Activated effector memory CD4-positive, alpha-beta T cell treated with anti-CD3 and anti-CD28 coated beads, Interleukin-2, amount 50 U/mL, for 16 hours (primary cell): ENCODE measurements at regions not wholly inside any gene's neighbourhood (a gene's known extent, or its start where the extent isn't known, plus 50 kb on each side); places are given as distances from the start of the nearest gene placed in this dataset.

ENCODE experiments used
- DNase-seq: peaks from one replicate; pipeline ENCODE4 v3.0.0-alpha.2; 2020

DNA sequence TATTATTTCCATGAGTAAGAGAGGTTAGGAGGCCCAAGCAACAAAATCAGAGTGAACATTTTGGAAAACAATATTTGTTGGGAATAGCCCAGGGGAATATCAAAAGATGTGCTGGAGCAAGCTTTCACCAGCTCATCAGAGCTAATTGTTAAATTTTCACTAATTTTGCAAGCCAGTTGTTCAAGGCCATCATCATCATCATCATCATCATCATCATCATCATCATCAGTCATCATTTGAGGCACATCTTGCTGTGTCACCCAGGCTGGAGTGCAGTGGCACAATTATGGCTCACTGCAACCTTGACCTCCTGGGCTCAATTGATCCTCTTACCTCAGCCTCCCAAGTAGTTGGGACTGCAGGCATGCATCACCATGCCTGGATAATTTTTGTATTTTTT, 350.5 kb upstream of the MEF2C start:
- no peak for DNase-seq

DNA sequence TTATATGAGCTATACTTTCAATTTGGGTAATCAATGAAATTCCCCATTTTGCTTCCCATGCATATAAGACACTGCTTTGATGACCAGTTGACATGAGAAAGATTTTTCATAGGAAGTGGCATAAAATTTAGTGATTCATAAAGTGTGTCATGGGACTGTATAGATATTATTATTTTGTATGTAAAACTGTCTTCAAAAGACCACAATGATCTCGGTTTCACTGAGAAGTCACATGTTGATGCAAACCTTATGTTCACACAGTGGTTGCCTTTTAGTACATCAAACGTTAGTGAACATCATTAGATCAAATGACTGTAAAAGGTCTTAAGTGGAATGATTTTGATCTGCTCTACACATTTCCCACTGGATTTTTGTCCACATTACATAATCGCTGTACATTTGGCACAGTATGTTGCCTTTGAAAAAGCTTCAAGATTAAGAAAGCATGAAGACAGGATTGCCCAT, 349.2 kb upstream of the MEF2C start:
- no peak for DNase-seq

DNA sequence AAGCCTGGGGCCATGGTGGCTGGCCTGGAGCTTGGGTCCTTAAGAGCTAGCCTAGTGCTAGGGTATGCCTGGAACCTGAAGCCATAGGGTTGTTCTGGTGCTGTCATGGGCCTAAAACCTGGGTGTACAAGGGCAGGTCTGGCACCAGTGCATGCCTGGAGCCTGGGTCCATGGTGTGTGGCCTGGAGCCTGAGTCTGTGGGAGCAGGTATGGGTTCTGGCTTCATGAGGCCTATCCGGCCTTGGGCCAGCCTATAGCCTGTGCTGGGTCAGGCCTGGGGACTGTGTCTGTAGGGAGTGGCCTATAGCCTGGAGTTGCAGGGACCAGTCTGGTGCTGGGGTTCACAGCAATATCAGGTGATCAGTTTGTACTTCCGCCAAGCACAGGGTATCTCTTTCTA, 347.2 kb upstream of the MEF2C start:
- DNase-seq: no peak

- no peak for DNase-seq
Measured at GRCh38 chr5:89229331-89230070, 346.5 kb upstream of the MEF2C start.

- DNase-seq: no peak
Measured at GRCh38 chr5:89228355-89228754, 345.4 kb upstream of the MEF2C start.

DNA sequence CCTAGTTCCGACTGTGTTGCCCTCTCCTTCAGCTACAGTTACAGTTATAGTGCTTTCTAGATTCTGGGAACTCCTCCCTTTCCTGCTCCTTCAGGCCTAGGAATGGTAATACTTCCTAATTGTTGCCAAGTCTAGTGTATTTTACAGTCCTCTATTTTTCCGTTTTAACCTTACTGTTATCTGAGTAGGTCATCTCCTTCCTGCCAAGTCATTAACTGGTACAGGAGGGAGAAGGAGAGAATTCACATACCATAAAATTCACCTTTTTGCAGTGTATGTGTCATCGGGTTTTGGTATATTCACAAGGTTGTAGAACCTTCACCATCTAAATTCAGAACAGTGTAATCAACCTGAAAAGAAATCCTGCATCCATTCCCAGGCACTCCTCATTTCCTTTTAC, 335.4 kb upstream of the MEF2C start:
- DNase-seq: no peak

DNA sequence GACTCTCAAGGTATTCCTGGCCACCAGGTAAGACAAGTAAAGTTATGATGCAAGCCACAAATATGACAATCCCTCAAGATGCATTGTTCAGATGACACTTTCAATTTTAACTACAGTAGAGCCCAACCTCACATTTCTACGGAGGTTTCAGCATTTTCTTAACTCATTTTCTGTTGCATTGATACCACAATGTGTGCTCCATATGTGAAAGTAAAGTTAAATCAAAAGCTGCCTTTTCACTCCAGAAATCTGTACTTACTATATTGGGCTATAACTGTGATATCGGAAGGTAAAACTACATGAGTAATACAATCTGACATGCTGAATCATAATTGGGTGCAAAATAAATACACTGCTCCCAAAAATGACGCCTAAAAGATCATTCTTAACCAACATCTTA, 333.6 kb upstream of the MEF2C start:
- no peak for DNase-seq

DNA sequence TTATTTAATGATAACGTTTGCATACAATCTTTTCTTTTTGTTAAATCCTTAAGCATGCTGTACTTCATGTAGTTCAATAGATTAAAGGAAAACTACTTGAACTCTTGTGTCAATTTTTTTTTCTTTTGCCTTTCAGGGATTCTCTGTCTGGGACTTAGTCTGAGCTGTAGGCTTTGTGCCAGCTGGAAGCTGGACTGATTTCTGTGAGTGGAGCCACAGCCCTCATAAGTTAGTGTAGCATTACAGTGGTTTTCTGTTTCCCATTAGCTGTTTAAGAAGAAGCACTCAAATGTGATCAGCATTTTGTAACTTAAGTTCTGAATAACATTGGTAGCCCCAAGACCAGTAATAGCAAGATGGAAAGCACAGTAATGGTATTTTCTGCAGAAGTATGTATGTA, 330.6 kb upstream of the MEF2C start:
- DNase-seq: no peak

- DNase-seq: no peak
Measured at GRCh38 chr5:89211836-89212235, 328.9 kb upstream of the MEF2C start.

DNA sequence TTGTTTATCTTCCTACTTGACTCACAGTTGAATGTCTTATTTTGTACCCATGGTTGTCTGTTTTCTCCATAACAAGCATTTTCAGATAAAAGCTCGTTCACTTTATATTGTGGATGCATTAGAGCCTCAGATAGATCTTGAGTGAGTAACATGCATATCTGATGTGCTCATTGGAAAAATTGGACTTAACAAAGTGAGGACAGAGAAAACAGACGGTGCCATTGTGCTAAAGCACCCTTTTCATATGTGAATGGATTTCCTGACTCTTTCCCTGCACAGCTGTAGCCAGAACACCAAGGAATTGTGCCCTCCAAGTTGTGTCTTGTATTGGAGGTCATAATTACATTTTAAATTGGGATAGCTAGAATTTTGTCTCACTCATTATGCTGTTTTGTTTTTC, 325.8 kb upstream of the MEF2C start:
- DNase-seq: no peak

DNA sequence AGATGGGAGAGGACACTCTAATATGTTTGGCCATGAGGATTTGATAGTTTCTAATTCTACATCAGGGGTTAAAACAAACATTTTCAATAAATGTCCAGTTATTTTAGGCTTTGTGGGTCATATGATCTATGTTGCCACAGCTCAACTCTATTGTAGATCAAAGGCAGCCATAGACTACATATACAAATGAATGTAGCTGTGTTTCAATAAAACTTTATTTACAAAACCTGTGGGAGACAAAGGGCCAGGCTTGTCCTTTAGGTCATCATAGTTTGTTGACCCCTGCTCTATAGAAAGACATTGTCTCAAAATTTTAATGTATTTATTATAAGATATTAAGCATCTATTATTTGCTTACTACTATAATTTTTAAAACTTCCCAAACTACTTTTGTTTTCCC, 325.4 kb upstream of the MEF2C start:
- no peak for DNase-seq

DNA sequence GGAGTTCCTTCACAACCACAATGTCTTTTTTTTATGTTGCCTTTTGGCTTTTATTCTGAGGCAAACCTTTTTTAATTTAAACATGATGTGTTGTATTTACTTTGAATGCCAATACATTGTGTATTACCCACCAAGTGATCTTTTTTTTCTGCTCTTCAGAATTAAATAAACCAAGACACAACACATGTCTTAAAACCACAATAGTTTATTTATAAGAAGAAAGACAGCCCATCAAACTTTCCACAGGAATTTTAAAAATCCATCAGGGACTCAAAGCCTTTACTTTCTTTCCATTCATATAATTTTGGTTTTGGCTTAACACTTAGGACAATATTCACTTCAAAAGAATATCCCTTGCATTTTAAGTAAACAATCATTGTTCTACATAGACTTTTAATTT, 321.8 kb upstream of the MEF2C start:
- no peak for DNase-seq

- DNase-seq: no peak
Measured at GRCh38 chr5:89203611-89204010, 320.6 kb upstream of the MEF2C start.

DNA sequence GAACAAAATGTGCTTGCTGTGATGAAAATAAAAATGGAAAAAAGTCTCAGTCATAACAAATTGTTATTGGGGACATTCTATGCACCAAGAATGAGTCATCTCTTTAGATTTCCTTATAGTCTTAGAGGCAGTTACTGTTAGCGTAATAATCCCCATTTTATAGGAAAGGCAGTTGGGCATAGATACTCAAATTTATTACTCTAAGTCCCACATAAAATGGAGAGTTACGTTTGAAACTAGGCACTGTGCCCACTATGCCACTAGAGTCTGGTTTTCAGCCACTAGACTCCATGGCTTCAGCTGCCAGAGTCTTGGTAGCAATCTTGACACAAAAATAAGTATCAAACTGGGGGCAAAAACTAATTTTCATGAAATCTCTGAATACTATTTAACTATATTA, 317.9 kb upstream of the MEF2C start:
- DNase-seq: no peak

GRCh38 chr5:89199306-89199705, 316.3 kb upstream of the MEF2C start:
- no peak for DNase-seq

- no peak for DNase-seq
Measured at GRCh38 chr5:89191374-89191773, 308.4 kb upstream of the MEF2C start.

DNA sequence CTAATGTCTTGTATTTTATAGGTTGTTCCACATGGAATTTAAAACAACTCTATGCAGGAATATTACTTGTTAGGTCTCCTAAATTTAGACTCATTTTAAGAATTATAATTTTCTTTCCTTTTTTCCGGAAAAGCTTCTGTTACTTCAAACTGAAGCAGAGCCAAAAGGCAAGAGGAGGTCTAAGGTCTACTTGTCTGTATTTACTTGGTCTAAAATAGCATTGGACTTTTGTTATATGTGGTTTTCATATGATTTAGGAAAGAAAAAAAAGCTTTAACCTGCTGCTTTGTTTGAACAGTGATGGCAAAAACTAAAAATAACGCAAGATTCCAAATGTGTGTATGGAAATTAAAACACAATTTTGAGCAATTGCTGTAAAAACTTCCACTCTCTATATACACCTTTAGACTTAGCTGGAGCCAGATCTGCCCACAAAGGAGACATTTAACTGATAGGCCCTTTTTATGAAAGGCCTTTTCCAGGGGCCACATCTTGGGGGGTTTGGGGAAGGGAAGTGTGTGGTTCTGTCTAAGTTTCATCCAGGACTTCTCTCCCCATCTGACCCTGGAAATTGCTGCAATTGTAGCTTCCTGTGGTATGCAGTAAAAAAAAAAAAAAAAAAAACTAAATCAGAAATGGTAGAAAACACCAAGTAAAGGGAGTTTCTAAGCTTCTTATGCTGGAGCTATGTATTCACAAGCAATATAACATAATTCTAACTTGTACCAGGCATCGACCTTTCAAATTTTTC, 307.7 kb upstream of the MEF2C start:
- DNase-seq: no peak

DNA sequence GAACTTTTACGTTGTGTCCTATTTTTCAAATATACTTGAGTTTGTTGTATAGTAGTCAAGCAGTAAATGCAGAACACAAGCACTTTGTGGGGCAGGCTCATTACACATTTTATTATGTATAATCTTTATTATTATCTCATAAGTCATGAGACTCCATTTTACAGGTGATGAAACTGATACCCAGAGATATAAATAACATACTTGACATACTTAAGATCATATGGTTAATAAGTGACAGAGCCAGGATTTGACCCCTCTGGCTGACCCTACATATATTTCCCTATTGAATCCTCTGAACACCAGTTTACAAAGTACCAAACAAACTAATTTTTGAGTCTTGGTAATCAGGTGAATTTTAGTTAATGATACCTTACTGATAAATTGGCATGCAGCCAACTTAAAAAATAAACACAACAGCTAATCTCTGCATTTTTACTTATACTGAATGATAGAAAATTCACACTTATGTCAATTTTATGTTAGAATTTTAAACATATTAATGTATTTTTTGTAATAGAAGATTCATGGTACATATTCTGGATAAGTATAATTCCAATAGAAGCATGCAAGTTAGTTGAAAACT, 305.0 kb upstream of the MEF2C start:
- no peak for DNase-seq

GRCh38 chr5:89187268-89187667, 304.3 kb upstream of the MEF2C start:
- no peak for DNase-seq

GRCh38 chr5:89181546-89181945, 298.6 kb upstream of the MEF2C start:
- DNase-seq: no peak

GRCh38 chr5:89179731-89180130, 296.7 kb upstream of the MEF2C start:
- no peak for DNase-seq

DNA sequence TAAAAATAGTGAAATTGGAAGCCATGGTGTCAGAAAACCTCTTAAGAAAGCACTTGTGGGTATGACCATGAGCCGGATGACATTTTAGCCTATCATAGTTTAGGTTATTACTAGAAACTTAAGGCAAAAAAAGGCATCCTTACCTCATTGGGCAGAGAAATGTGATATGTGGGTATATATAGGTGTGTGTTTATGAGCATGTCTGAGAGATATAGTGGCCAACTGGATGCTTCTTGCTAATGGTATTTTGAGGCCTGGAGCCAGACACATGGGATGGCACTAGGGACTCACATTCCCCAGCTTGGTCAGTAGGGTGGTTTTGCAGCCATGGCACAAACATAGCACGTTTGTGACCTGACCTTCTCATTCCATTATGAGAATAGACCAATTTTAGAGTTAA, 295.6 kb upstream of the MEF2C start:
- DNase-seq: no peak

DNA sequence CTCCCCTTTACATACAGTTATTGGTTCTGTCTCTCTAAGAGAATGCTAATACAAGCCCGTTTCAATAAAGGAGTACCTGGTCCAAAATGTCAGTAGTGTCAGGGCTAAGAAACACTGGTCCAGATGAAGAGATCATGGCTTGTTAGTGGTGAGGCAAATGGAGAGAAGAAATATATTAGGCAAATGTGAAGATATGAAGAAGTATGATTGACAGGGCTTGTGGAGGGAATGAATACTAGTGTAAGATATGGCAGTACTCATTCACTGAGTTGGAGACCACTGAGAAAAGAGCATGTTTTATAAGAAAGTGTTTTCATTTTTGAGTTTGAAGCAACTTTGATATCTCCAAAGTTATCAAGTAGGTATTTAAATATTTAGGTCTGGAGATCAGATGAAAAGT, 290.5 kb upstream of the MEF2C start:
- no peak for DNase-seq

DNA sequence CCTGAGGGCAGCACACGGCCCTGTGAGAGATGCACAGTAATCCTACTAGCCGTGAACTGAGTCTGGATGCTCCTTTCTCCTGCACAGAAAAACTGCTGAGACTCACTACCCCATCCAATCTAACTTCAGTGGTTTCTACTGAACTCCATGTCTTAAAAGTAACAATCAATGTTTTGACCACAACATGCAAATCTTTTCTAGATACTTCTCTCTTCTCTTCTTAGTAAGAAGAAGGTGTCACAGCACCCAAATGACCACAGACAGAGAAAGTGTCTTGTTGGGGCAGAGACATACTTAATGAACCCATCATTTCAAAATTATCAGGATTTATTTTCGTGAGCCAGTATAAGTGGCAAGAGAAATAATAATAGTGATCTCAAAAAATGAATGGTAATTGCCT, 285.8 kb upstream of the MEF2C start:
- no peak for DNase-seq
